ENCODE measurements at regions not wholly inside any gene's neighbourhood (a gene's known extent, or its start where the extent isn't known, plus 50 kb on each side); places are given as distances from the start of the nearest gene placed in this dataset.

DNA sequence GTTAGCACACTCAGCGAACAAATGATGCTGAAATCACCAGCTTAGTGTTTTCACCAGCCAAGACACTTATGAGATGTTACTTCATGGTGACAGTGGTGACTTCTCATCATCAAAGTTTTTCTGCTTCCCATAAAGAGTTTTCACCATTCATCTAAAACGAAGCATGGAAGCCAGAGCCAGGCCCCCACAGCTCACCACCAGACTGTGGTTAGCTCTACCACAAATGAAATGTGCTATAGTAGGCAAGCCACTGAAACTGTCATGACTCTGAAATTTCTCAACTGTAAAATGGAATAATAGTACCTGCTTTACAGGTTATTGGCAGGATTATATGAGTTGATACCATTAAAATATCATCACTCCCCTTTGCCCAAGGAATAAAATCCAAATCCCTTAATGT is 56.4 kb upstream of the HHIP start:
- H3K36me3 ChIP-seq, result no peaks in the 10 kb centered on the region
- Mint-ChIP-seq H3K9me3 (peaks cover 11% of the 10 kb centered on the region), H3K36me3 (no peaks in the 10 kb centered on the region), H3K4me1 (peaks cover 2% of the 10 kb centered on the region), H3K27me3 (ENCODE audit: insufficient read depth, low read depth) (peaks cover 2% of the 10 kb centered on the region), H3K4me3 (no peak overlapping the region), H3K27ac (no peak overlapping the region)
- H3K9ac ChIP-seq, result no peak overlapping the region
- no peaks in the 10 kb centered on the region for H3K27me3 ChIP-seq
- DNase-seq (ENCODE audit: low spot score), result no peak
- H3K9me3 ChIP-seq (ENCODE audit: low read depth), result no peaks in the 10 kb centered on the region
- no peak overlapping the region for H3K4me2 ChIP-seq
- H3K27ac ChIP-seq, result no peak overlapping the region
- TF ChIP-seq, protein P1, sequence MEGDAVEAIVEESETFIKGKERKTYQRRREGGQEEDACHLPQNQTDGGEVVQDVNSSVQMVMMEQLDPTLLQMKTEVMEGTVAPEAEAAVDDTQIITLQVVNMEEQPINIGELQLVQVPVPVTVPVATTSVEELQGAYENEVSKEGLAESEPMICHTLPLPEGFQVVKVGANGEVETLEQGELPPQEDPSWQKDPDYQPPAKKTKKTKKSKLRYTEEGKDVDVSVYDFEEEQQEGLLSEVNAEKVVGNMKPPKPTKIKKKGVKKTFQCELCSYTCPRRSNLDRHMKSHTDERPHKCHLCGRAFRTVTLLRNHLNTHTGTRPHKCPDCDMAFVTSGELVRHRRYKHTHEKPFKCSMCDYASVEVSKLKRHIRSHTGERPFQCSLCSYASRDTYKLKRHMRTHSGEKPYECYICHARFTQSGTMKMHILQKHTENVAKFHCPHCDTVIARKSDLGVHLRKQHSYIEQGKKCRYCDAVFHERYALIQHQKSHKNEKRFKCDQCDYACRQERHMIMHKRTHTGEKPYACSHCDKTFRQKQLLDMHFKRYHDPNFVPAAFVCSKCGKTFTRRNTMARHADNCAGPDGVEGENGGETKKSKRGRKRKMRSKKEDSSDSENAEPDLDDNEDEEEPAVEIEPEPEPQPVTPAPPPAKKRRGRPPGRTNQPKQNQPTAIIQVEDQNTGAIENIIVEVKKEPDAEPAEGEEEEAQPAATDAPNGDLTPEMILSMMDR (IDR thresholded peaks at IDR 0.05), result no peak
- TF ChIP-seq EZH2phosphoT487 (IDR thresholded peaks at IDR 0.05) (no peak), EZH2 (IDR thresholded peaks at IDR 0.05) (no peak)
- no peaks in the 10 kb centered on the region for H3K4me1 ChIP-seq
- H3K79me2 ChIP-seq (ENCODE audit: low read depth), result no peaks in the 10 kb centered on the region
- H4K20me1 ChIP-seq (ENCODE audit: low read depth), result no peaks in the 10 kb centered on the region
- H3K4me3 ChIP-seq, result no peak overlapping the region
- no peak overlapping the region for H2AFZ ChIP-seq (replicated peaks)
- no peaks in the 10 kb centered on the region for H3F3A ChIP-seq (ENCODE audit: low read depth)

DNA sequence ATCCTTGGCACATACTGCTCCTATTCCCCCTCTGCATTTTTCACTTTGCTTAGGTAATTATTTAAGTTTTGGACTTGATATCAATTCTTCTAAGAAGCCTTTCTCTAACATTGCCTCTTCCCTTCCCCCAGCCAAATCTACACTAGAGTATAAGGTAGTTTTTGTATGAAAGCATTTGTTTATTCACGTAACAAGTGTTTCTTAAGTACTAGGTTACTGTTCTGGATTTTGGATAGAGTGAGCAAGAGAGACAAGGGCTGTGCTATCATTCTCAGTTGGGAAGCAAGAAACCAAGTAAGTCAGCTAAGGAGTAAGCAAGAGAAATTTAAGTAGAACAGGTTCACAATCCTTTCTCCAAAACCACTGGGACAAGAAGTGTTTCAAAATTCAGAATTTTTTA is 55.9 kb upstream of the HHIP start:
- Mint-ChIP-seq H3K4me1 (no peaks in the 10 kb centered on the region), H3K4me3 (no peak overlapping the region), H3K36me3 (no peaks in the 10 kb centered on the region), H3K27ac (no peak overlapping the region), H3K27me3 (ENCODE audit: insufficient read depth, low read depth) (peaks cover 2% of the 10 kb centered on the region), H3K9me3 (peaks cover 11% of the 10 kb centered on the region)
- H3K4me3 ChIP-seq, result no peak overlapping the region
- no peaks in the 10 kb centered on the region for H3K4me1 ChIP-seq
- H3K4me2 ChIP-seq, result no peak overlapping the region
- no peak overlapping the region for H3K9ac ChIP-seq
- TF ChIP-seq EZH2 (IDR thresholded peaks at IDR 0.05) (no peak), EZH2phosphoT487 (IDR thresholded peaks at IDR 0.05) (no peak)
- TF ChIP-seq, protein P1 (IDR thresholded peaks at IDR 0.05), result no peak
- no peaks in the 10 kb centered on the region for H3F3A ChIP-seq (ENCODE audit: low read depth)
- no peak overlapping the region for H3K27ac ChIP-seq
- H4K20me1 ChIP-seq (ENCODE audit: low read depth), result no peaks in the 10 kb centered on the region
- H3K27me3 ChIP-seq, result no peaks in the 10 kb centered on the region
- H2AFZ ChIP-seq (replicated peaks), result no peak overlapping the region
- H3K36me3 ChIP-seq, result no peaks in the 10 kb centered on the region
- H3K79me2 ChIP-seq (ENCODE audit: low read depth), result no peaks in the 10 kb centered on the region
- DNase-seq (ENCODE audit: low spot score), result no peak
- no peaks in the 10 kb centered on the region for H3K9me3 ChIP-seq (ENCODE audit: low read depth)

- Mint-ChIP-seq H3K9me3 (peaks cover 11% of the 10 kb centered on the region), H3K27me3 (ENCODE audit: insufficient read depth, low read depth) (peaks cover 2% of the 10 kb centered on the region), H3K36me3 (no peaks in the 10 kb centered on the region), H3K4me3 (no peak overlapping the region), H3K4me1 (no peaks in the 10 kb centered on the region), H3K27ac (no peak overlapping the region)
- Histone ChIP-seq H4K20me1 (ENCODE audit: low read depth) (no peaks in the 10 kb centered on the region), H3K36me3 (no peaks in the 10 kb centered on the region), H3K4me2 (no peak overlapping the region), H2AFZ (replicated peaks) (no peak overlapping the region), H3K27me3 (no peaks in the 10 kb centered on the region), H3K4me1 (no peaks in the 10 kb centered on the region), H3K79me2 (ENCODE audit: low read depth) (no peaks in the 10 kb centered on the region), H3F3A (ENCODE audit: low read depth) (no peaks in the 10 kb centered on the region), H3K4me3 (no peak overlapping the region), H3K27ac (no peak overlapping the region), H3K9me3 (ENCODE audit: low read depth) (no peaks in the 10 kb centered on the region), H3K9ac (no peak overlapping the region)
- no peak for DNase-seq (ENCODE audit: low spot score)
- TF ChIP-seq EZH2phosphoT487 (IDR thresholded peaks at IDR 0.05) (no peak), EZH2 (IDR thresholded peaks at IDR 0.05) (no peak)
- TF ChIP-seq, protein P1 (IDR thresholded peaks at IDR 0.05), result no peak
Observed at GRCh38 chr4:144591401-144591800, 54.6 kb upstream of the HHIP start.
